ENCODE measurements at regions not wholly inside any gene's neighbourhood (a gene's known extent, or its start where the extent isn't known, plus 50 kb on each side); places are given as distances from the start of the nearest gene placed in this dataset.
A peak's percentile ranks its signal among the peaks of the same experiment; 100 is the strongest.

- no peak overlapping the region for H3K27ac ChIP-seq (ENCODE audit: low read depth in 1 of 2, low read length in 2 of 2)
- no peak overlapping the region for H3K4me3 ChIP-seq (ENCODE audit: low read depth in 1 of 3, low read length in 3 of 3)
- 52% methylated on average over 5 of the region's 5 CpGs for WGBS
- TF ChIP-seq HNF4G (IDR thresholded peaks at IDR 0.05) = peak; percentile 34
- peak; percentile 66 to 73 for TF ChIP-seq RXRA (IDR thresholded peaks at IDR 0.05)
- TF ChIP-seq RAD21 (IDR thresholded peaks at IDR 0.05) = peak; percentile 9 to 44
- TF ChIP-seq HNF4A (conservative IDR thresholded peaks at IDR 0.05) = peak; percentile 68
- TF ChIP-seq MAX (IDR thresholded peaks at IDR 0.05) = no peak
- TF ChIP-seq NR2F2 (IDR thresholded peaks at IDR 0.05) = peak; percentile 40
- no peak for TF ChIP-seq FOXA2 (IDR thresholded peaks at IDR 0.05)
- TF ChIP-seq SP1 (IDR thresholded peaks at IDR 0.05) = peak; percentile 45
- no peaks in the 10 kb centered on the region for H3K36me3 ChIP-seq (ENCODE audit: control insufficient read depth in 4 of 4, insufficient read depth in 3 of 4, low read depth in 1 of 4, low read length in 3 of 4)
- DNase-seq (ENCODE audit: low spot score) = no peak
- no peaks in the 10 kb centered on the region for H3K9me3 ChIP-seq (ENCODE audit: control insufficient read depth in 4 of 4, low read length in 3 of 4)
- H3K9ac ChIP-seq (ENCODE audit: low read depth in 1 of 2, low read length in 2 of 2) = no peak overlapping the region
- no peaks in the 10 kb centered on the region for H3K27me3 ChIP-seq (ENCODE audit: control insufficient read depth in 4 of 4, insufficient read depth in 4 of 4, low read length in 3 of 4)
- peaks cover 4 to 16% (median 10%) of the 10 kb centered on the region in 4 donors for H3K4me1 ChIP-seq (ENCODE audit: control insufficient read depth in 4 of 4, insufficient read depth in 4 of 4, low read length in 3 of 4)
Observed at GRCh38 chr1:200290010-200290685, 119.7 kb downstream of the ZNF281 start.

GRCh38 chr1:200288226-200288625 is 121.6 kb downstream of the ZNF281 start:
- WGBS = 93% methylated on average over 5 of the region's 5 CpGs

More at GRCh38 chr1:200288226-200288625, 121.6 kb downstream of the ZNF281 start:
- H3K9ac ChIP-seq (ENCODE audit: low read depth in 1 of 2, low read length in 2 of 2) = no peak overlapping the region
- peaks cover 0 to 10% (median 4%) of the 10 kb centered on the region in 4 donors for H3K4me1 ChIP-seq (ENCODE audit: control insufficient read depth in 4 of 4, insufficient read depth in 4 of 4, low read length in 3 of 4)
- H3K27me3 ChIP-seq (ENCODE audit: control insufficient read depth in 4 of 4, insufficient read depth in 4 of 4, low read length in 3 of 4) = no peaks in the 10 kb centered on the region
- H3K4me3 ChIP-seq (ENCODE audit: low read depth in 1 of 3, low read length in 3 of 3) = no peak overlapping the region
- no peak for DNase-seq (ENCODE audit: low spot score)
- no peak overlapping the region for H3K27ac ChIP-seq (ENCODE audit: low read depth in 1 of 2, low read length in 2 of 2)
- TF ChIP-seq CTCF (IDR thresholded peaks at IDR 0.05; ENCODE audit: low read depth, low read length, missing input control) = no peak
- no peak for TF ChIP-seq JUND (IDR thresholded peaks at IDR 0.05)
- TF ChIP-seq EGR1 (IDR thresholded peaks at IDR 0.05; ENCODE audit: low read depth in 2 of 2) = no peak
- TF ChIP-seq HNF4G (IDR thresholded peaks at IDR 0.05) = no peak
- TF ChIP-seq ZBTB33 (IDR thresholded peaks at IDR 0.05) = no peak
- TF ChIP-seq YY1 (IDR thresholded peaks at IDR 0.05) = no peak
- TF ChIP-seq ATF3 (IDR thresholded peaks at IDR 0.05) = no peak
- TF ChIP-seq NR2F2 (IDR thresholded peaks at IDR 0.05) = no peak
- TF ChIP-seq RXRA (IDR thresholded peaks at IDR 0.05) = no peak
- no peak for TF ChIP-seq GABPA (IDR thresholded peaks at IDR 0.05 in 1 of 2, conservative IDR thresholded peaks at IDR 0.05 in 1 of 2)
- no peak for TF ChIP-seq FOXA1 (IDR thresholded peaks at IDR 0.05)
- TF ChIP-seq RAD21 (IDR thresholded peaks at IDR 0.05) = no peak
- TF ChIP-seq MAX (IDR thresholded peaks at IDR 0.05) = no peak
- TF ChIP-seq SP1 (IDR thresholded peaks at IDR 0.05) = no peak
- TF ChIP-seq REST (IDR thresholded peaks at IDR 0.05) = no peak
- no peak for TF ChIP-seq FOXA2 (IDR thresholded peaks at IDR 0.05)
- H3K9me3 ChIP-seq (ENCODE audit: control insufficient read depth in 4 of 4, low read length in 3 of 4) = no peaks in the 10 kb centered on the region
- no peaks in the 10 kb centered on the region for H3K36me3 ChIP-seq (ENCODE audit: control insufficient read depth in 4 of 4, insufficient read depth in 3 of 4, low read depth in 1 of 4, low read length in 3 of 4)

All from liver (tissue), 8 donors.